ENCODE measurements at regions not wholly inside any gene's neighbourhood (a gene's known extent, or its start where the extent isn't known, plus 50 kb on each side); places are given as distances from the start of the nearest gene placed in this dataset.

DNA sequence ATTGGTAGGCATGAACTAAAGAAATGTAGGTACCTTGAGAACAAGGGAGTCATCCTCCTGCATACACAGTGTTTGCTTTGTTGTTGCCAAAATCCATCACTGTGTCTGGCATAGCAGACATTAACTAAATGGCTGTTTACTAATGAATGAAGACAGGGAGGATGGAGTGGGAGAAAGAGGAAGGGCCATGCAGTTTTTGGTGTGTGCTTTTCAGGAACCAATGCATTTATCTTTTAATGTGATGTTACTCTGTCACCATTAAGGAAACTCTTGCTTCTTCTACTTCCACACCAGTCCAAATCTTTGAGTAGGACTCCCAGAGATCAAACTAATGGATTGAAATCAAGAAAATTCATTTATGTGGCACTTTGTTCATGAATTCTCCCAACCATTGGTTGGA lies 55.6 kb upstream of the DUSP10 start:
- no peak for DNase-seq

DNA sequence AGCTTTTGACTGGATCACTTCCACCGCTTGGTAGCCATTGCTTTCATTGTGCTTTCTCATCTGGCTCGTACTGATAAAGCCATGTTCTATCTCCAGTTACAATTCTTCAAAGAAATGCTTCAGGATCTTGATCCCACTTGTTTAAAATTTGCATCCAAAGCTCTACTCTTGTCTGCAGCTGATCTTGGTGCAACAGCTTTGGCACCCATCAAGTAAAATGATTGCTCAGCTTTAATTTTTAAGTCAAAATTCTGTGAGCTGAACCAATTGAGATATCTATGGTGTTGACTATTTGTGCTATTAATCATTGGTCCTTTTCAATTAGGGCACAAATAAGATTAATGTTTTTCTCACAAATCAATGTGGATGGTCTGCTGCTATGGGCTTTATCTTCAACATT lies 54.8 kb upstream of the DUSP10 start:
- no peak for DNase-seq

DNA sequence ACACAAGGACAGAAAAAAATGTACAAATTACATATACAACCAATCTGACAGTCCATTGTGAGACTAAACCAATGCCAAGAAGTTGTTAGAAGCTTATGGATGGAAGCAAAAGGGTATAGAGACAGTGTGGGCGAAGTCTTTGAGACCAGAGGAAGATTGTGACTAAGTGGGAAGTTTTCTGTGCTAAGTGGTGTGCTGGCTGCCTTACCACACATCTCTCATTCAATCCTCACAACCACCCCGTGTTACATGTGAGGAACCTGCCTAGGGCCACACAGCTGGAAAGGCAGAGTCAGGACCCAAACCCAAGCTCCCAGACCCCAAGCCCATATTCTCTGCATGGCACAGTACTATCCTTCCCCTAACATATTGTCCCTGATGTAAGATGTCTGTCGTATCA lies 53.5 kb upstream of the DUSP10 start:
- DNase-seq, result no peak

DNA sequence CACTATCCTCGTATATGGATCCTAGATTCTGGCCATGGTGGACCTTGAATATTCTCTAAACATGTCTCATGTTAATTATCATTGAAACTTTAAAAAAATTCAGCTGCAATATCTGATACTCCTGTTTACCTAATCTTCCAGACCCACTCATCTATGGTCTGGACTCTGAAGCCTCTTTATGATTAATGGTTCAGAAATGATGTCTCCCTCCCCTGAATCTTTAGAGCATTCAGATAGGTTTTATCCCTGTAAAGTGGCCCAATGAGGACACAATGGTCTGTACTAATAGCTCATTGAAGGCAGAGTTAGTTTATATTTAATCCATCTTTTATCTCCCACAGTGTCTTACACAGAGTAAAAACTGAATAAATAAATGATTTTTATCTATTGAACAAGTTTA lies 53.0 kb upstream of the DUSP10 start:
- DNase-seq, result no peak

DNA sequence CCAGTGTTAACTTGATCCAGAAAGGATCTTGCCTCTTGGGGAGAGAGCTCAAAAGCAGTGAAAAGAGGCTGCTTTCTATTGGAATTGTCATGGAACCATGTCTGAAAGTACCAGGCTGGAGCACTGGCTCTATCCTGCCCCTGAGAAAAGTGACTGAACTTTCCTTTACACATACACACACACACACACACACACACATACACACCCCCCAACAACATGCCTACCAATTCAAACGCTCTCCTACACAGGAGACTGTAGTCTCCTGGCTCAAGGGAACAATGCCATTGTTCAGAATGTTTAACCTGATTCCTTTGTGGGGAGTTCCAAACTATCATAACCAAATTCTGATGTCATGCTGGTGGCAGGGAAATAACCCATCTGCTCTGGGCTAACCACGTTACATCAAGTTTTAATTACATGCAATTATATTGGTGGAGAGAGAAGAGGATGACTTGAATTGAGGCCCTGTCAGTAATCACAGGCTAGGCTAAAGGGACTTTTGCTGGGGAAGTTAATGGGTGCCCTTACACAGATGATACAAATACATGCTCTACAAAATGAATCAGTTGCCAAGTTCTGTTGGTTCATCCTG lies 52.3 kb upstream of the DUSP10 start:
- peak; percentile 52 for DNase-seq

DNA sequence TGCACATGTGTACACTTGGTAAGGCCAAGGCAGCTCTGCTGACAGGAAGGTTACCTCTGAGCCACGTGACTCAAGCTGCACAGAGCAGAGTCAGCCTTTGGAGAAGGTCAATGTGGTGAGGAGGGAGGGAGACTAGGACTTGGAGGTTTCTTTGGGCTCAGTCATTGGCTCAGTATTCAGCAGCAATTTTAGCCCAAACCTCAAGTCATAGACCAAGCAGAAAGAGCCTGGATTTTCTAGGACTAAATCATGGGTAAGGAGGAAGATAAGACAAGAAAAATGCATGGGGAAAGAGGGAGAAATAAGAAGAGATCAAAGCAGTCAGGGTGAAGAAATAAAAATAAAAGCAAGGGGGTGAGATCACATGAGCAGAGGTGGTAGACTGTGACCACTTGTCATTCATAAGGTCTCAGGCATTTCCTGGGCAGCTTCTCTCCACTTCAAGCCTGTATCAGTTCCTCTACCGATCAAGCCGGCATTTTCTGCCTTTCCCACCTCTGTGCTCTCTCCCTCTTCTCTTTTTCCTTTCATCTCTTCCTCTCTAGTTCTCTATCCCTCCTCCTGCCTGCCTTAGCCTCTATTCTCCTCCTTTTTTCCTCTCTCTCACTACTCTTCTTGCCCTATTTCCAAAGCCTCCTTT lies 51.7 kb upstream of the DUSP10 start:
- no peak for DNase-seq

DNA sequence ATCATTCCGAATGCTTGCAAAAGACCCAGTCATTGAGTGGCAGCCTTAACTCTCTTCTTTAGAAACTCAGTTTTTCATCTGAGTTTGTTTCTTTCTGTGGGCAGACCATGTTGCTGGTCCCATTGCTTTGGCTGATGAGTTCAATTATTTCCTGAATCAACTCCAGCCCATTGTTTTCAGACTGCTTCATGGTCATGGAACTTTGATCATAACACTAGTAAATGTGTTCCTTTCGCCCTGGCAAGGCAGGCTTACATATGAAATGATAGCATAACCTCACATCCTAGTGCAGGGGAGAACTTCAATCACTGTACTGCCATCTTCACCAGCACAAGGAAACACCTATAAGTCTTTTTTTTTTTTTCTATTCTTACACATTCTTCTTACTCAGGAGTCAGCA lies 50.0 kb upstream of the DUSP10 start:
- DNase-seq, result no peak
